ENCODE measurements at regions not wholly inside any gene's neighbourhood (a gene's known extent, or its start where the extent isn't known, plus 50 kb on each side); places are given as distances from the start of the nearest gene placed in this dataset.

- no peak for TF ChIP-seq CTCF (IDR thresholded peaks at IDR 0.05; ENCODE audit: extremely low read depth, low read depth, low read length)
- H3K27me3 ChIP-seq (ENCODE audit: insufficient read depth, low read length): no peaks in the 10 kb centered on the region
- no peaks in the 10 kb centered on the region for H4K20me1 ChIP-seq (ENCODE audit: insufficient read depth, low read length)
- H3K27ac ChIP-seq (ENCODE audit: low read depth, low read length): no peak overlapping the region
- no peaks in the 10 kb centered on the region for H3K9me3 ChIP-seq (ENCODE audit: low read depth, low read length)
- no peak for DNase-seq (ENCODE audit: insufficient read length, low spot score, missing footprints)
- H2AFZ ChIP-seq (ENCODE audit: low read length): no peak overlapping the region
- no peaks in the 10 kb centered on the region for H3K36me3 ChIP-seq (ENCODE audit: insufficient read depth, low read length)
- no peak overlapping the region for H3K4me2 ChIP-seq (ENCODE audit: insufficient read depth, low read length)
- no peaks in the 10 kb centered on the region for H3K4me1 ChIP-seq (ENCODE audit: insufficient read depth, low read length)
- H3K79me2 ChIP-seq (ENCODE audit: insufficient read depth, low read length): no peaks in the 10 kb centered on the region
- no peak overlapping the region for H3K4me3 ChIP-seq (ENCODE audit: insufficient read depth, low read length)
Measured at GRCh38 chr1:82606546-82606945, 805.8 kb downstream of the ADGRL2 start.

DNA sequence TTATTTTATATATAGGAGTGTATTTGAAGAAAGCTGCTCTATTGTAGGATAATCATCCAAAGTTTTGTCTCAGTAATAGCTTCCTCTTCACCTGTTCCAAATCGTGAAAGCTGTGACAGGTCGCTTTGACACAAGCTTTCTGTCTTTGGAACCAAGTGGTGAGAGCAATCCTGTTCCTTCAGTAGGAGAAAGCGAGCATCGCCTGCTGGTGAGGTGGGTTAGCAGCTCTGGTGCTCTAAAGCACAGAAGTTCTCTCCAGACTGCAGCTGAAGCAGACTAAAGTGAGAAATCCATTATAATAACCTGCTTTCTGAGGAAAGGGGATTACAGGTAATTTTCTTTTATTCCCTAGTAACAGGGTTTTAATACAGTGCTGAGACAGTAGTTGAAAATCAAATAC, 803.8 kb downstream of the ADGRL2 start:
- no peak overlapping the region for H3K27ac ChIP-seq (ENCODE audit: low read depth, low read length)
- no peak overlapping the region for H2AFZ ChIP-seq (ENCODE audit: low read length)
- no peak for DNase-seq (ENCODE audit: insufficient read length, low spot score, missing footprints)
- no peaks in the 10 kb centered on the region for H3K9me3 ChIP-seq (ENCODE audit: low read depth, low read length)
- no peaks in the 10 kb centered on the region for H4K20me1 ChIP-seq (ENCODE audit: insufficient read depth, low read length)
- no peaks in the 10 kb centered on the region for H3K4me1 ChIP-seq (ENCODE audit: insufficient read depth, low read length)
- no peaks in the 10 kb centered on the region for H3K79me2 ChIP-seq (ENCODE audit: insufficient read depth, low read length)
- no peaks in the 10 kb centered on the region for H3K36me3 ChIP-seq (ENCODE audit: insufficient read depth, low read length)
- no peaks in the 10 kb centered on the region for H3K27me3 ChIP-seq (ENCODE audit: insufficient read depth, low read length)
- TF ChIP-seq CTCF (IDR thresholded peaks at IDR 0.05; ENCODE audit: extremely low read depth, low read depth, low read length): no peak
- H3K4me3 ChIP-seq (ENCODE audit: insufficient read depth, low read length): no peak overlapping the region
- H3K4me2 ChIP-seq (ENCODE audit: insufficient read depth, low read length): no peak overlapping the region

GRCh38 chr1:82600314-82600713, 799.6 kb downstream of the ADGRL2 start:
- H3K27me3 ChIP-seq (ENCODE audit: insufficient read depth, low read length): no peaks in the 10 kb centered on the region
- no peak for DNase-seq (ENCODE audit: insufficient read length, low spot score, missing footprints)
- no peak for TF ChIP-seq CTCF (IDR thresholded peaks at IDR 0.05; ENCODE audit: extremely low read depth, low read depth, low read length)

DNA sequence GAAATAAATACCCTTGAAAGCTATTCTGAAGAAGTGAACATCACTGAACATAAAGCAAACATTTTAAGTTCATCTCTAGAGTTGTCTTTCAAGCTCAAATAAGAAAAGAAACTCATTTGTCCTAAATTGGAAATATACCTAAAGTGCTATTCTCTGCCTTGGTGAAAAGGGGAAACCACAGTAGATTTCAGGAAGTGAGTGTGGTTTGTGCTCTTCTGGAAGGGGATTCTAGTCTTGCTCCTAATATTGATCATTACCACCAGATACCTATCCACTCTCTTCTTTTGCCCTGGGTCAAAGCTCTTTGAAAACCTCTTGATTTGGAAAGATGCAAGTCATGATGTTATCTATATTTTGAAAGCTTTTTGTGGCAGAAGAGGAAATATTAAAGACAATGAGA, 798.1 kb downstream of the ADGRL2 start:
- Histone ChIP-seq H2AFZ (ENCODE audit: low read length) (no peak overlapping the region), H3K79me2 (ENCODE audit: insufficient read depth, low read length) (no peaks in the 10 kb centered on the region), H3K4me1 (ENCODE audit: insufficient read depth, low read length) (no peaks in the 10 kb centered on the region), H3K27ac (ENCODE audit: low read depth, low read length) (no peak overlapping the region), H3K27me3 (ENCODE audit: insufficient read depth, low read length) (no peaks in the 10 kb centered on the region), H4K20me1 (ENCODE audit: insufficient read depth, low read length) (no peaks in the 10 kb centered on the region), H3K36me3 (ENCODE audit: insufficient read depth, low read length) (no peaks in the 10 kb centered on the region), H3K9me3 (ENCODE audit: low read depth, low read length) (no peaks in the 10 kb centered on the region), H3K4me3 (ENCODE audit: insufficient read depth, low read length) (no peak overlapping the region), H3K4me2 (ENCODE audit: insufficient read depth, low read length) (no peak overlapping the region)
- no peak for TF ChIP-seq CTCF (IDR thresholded peaks at IDR 0.05; ENCODE audit: extremely low read depth, low read depth, low read length)
- no peak for DNase-seq (ENCODE audit: insufficient read length, low spot score, missing footprints)

More at GRCh38 chr1:82600314-82600713, 799.6 kb downstream of the ADGRL2 start:
- H3K4me1 ChIP-seq (ENCODE audit: insufficient read depth, low read length): no peaks in the 10 kb centered on the region
- H3K4me3 ChIP-seq (ENCODE audit: insufficient read depth, low read length): no peak overlapping the region
- H3K79me2 ChIP-seq (ENCODE audit: insufficient read depth, low read length): no peaks in the 10 kb centered on the region
- no peak overlapping the region for H3K27ac ChIP-seq (ENCODE audit: low read depth, low read length)
- H3K4me2 ChIP-seq (ENCODE audit: insufficient read depth, low read length): no peak overlapping the region
- H4K20me1 ChIP-seq (ENCODE audit: insufficient read depth, low read length): no peaks in the 10 kb centered on the region
- no peak overlapping the region for H2AFZ ChIP-seq (ENCODE audit: low read length)
- no peaks in the 10 kb centered on the region for H3K36me3 ChIP-seq (ENCODE audit: insufficient read depth, low read length)
- H3K9me3 ChIP-seq (ENCODE audit: low read depth, low read length): no peaks in the 10 kb centered on the region
